K562 (cell line): ENCODE measurements at regions not wholly inside any gene's neighbourhood (a gene's known extent, or its start where the extent isn't known, plus 50 kb on each side); places are given as distances from the start of the nearest gene placed in this dataset.

Source experiments
- ATAC-seq: fragments of 200-7000 bp; cut with Tn5 transposase; 3 replicates; pipeline ENCODE4 v1.9.1; 2020; ENCODE audit warnings: moderate library complexity
- BruUV-seq: library from RNA; stranded (reverse); fragments of 400-500 nt; replicated peaks from 2 replicates; lab custom pipeline; 2021; lab: Mats Ljungman, UMichigan
- CTCF ChIA-PET: fragments of 300-600 bp; formaldehyde crosslinking; extraction: SDS; loops from one replicate; lab custom pipeline; 2021; ENCODE audit warnings: low intra/inter-chr PET ratio; lab: Yijun Ruan, JAX
- POLR2A ChIA-PET: fragments of 300-600, 350-650 bp; sonication (Branson Sonifier 250); formaldehyde crosslinking; extraction: SDS; loops from one replicate; lab custom pipeline; 2021; ENCODE audit warnings: antibody characterized with exemption, inconsistent platforms; lab: Yijun Ruan, JAX
- DNase-seq, 4 experiments: peaks; one replicate each; pipeline versions ENCODE4 v3.0.0 to v3.0.0-alpha.2; 2011 to 2018; ENCODE audit warnings: low spot score in 3 of 4, mixed read lengths in 3 of 4; ENCODE audit errors: extremely low read depth in 1 of 4
- FAIRE-seq: peaks from 2 replicates; lab custom pipeline; 2011; peaks lifted over from hg19 to GRCh38; lab: Jason Lieb, UNC
- H2AFZ ChIP-seq: 2 replicates; pipeline ENCODE4 v1.6.0; 2011; ENCODE audit warnings: low read depth, low read length, control low read depth, inconsistent platforms
- H3K27ac ChIP-seq: fragments of 200-600 bp; 3 replicates; pipeline ENCODE4 v1.8.0; 2011; ENCODE audit warnings: low read depth, mild to moderate bottlenecking, control low read depth, inconsistent platforms, low read length, moderate library complexity, mixed read lengths; ENCODE audit errors: extremely low read depth
- H3K27me3 ChIP-seq, 2 experiments: fragments of 300-600 bp in 1 of 2; 2 replicates in 1 of 2; 3 replicates in 1 of 2; pipeline versions ENCODE4 v1.6.0 to v1.8.0; 2011; ENCODE audit warnings: inconsistent platforms in 2 of 2, low read length in 2 of 2, mild to moderate bottlenecking in 1 of 2, mixed read lengths in 1 of 2, moderate library complexity in 1 of 2; ENCODE audit not compliant: control insufficient read depth in 2 of 2, insufficient read depth in 2 of 2
- H3K36me3 ChIP-seq: fragments of 300-600 bp; 3 replicates; pipeline ENCODE4 v1.8.0; 2011; ENCODE audit warnings: mild to moderate bottlenecking, low read length, inconsistent platforms; ENCODE audit not compliant: control insufficient read depth, insufficient read depth
- H3K4me1 ChIP-seq, 2 experiments: fragments of 200-600 bp in 1 of 2; replicated peaks in 1 of 2; 2 replicates in 1 of 2; 3 replicates in 1 of 2; pipeline versions ENCODE4 v1.5.1 to v1.8.0; 2011; ENCODE audit warnings: inconsistent platforms in 2 of 2, low read length in 2 of 2, mild to moderate bottlenecking in 1 of 2, mixed read lengths in 1 of 2, moderate library complexity in 1 of 2; ENCODE audit not compliant: control insufficient read depth in 2 of 2, insufficient read depth in 2 of 2
- H3K4me2 ChIP-seq: 2 replicates; pipeline ENCODE4 v1.6.1; 2011; ENCODE audit warnings: low read length, control low read depth, inconsistent platforms, mixed read lengths; ENCODE audit not compliant: insufficient read depth
- H3K4me3 ChIP-seq: fragments of 200-600 bp; sonication (generic), shearing (Covaris generic); 2 replicates; pipeline ENCODE4 v1.5.1; 2016; ENCODE audit warnings: control low read depth, inconsistent platforms
- H3K79me2 ChIP-seq: fragments of 200-600 bp; 3 replicates; pipeline ENCODE4 v1.8.0; 2011; ENCODE audit warnings: low read length, inconsistent platforms; ENCODE audit not compliant: control insufficient read depth, insufficient read depth
- H3K9ac ChIP-seq, 2 experiments: 2 replicates each; pipeline versions ENCODE4 v1.6.0 to v1.6.1; 2011; ENCODE audit warnings: low read depth in 2 of 2, low read length in 2 of 2, control low read depth in 1 of 2, inconsistent platforms in 1 of 2, mild to moderate bottlenecking in 1 of 2, mixed read lengths in 1 of 2; ENCODE audit not compliant: insufficient read depth in 1 of 2
- H3K9me1 ChIP-seq: one replicate; pipeline ENCODE4 v1.6.0; 2011; ENCODE audit warnings: inconsistent platforms, mild to moderate bottlenecking, low read length, moderate library complexity; ENCODE audit not compliant: control insufficient read depth, insufficient read depth
- H3K9me3 ChIP-seq: replicated peaks from 2 replicates; pipeline ENCODE4 v1.5.1; 2011; ENCODE audit warnings: low read depth, low read length, inconsistent platforms; ENCODE audit not compliant: control insufficient read depth, insufficient read depth
- H4K20me1 ChIP-seq: replicated peaks from 2 replicates; pipeline ENCODE4 v1.6.1; 2011; ENCODE audit warnings: low read length, inconsistent platforms, mixed read lengths; ENCODE audit not compliant: control insufficient read depth, insufficient read depth
- CHAMP1 ChIP-seq: fragments of 450-650 bp; IDR thresholded peaks from 2 replicates; pipeline ENCODE4 v1.6.1; 2016; ENCODE audit warnings: mild to moderate bottlenecking
- ETV5 ChIP-seq: sonication (generic); formaldehyde crosslinking; IDR thresholded peaks from 2 replicates; pipeline ENCODE4 v1.4.0; 2020; ENCODE audit warnings: low read depth, mild to moderate bottlenecking, missing genetic modification reagents
- HIVEP1 ChIP-seq: fragments of 250-450 bp; sonication (Bioruptor Pico); IDR thresholded peaks from 2 replicates; pipeline ENCODE4 v1.4.0; 2020; ENCODE audit warnings: mild to moderate bottlenecking
- MAZ ChIP-seq, 2 experiments: fragments of 450-650 bp in 1 of 2; sonication (generic) in 1 of 2; formaldehyde crosslinking; IDR thresholded peaks in 1 of 2; conservative IDR thresholded peaks in 1 of 2; 2 replicates each; pipeline versions ENCODE4 v1.4.0 to v1.5.0; 2020; ENCODE audit warnings: mild to moderate bottlenecking in 1 of 2, missing genetic modification reagents in 1 of 2
- SMAD2 ChIP-seq: fragments of 150-350 bp; IDR thresholded peaks from 2 replicates; pipeline ENCODE4 v1.6.1; 2014; ENCODE audit warnings: low read depth, mild to moderate bottlenecking, low read length
- ZKSCAN1 ChIP-seq: fragments of 150-350 bp; IDR thresholded peaks from 2 replicates; pipeline ENCODE4 v1.6.1; 2016; ENCODE audit warnings: low read depth, low read length
- ZNF589 ChIP-seq: fragments of 200-800 bp; sonication (Bioruptor generic); IDR thresholded peaks from 2 replicates; pipeline ENCODE4 v1.6.1; 2016; ENCODE audit warnings: low read depth, missing genetic modification characterization, missing compliant biosample characterization
- WGBS: fragments of 100-300 bp; shearing (Covaris generic); methylation state at CpG from one replicate; pipeline ENCODE4 v1.1.6; 2016; ENCODE audit warnings: low coverage, mixed read lengths; ENCODE audit not compliant: insufficient coverage; ENCODE audit errors: missing lambda C conversion rate; 5-methylcytosine and 5-hydroxymethylcytosine counted together
- in situ Hi-C: fragments of 300-500 bp; cut with MboI; formaldehyde crosslinking; loops from 4 replicates; pipeline ENCODE4 v1.15.0; 2018; ENCODE audit warnings: inconsistent platforms, mixed read lengths
- intact Hi-C: fragments of 100-400 bp; cut with micrococcal nuclease; formaldehyde crosslinking; loops from 2 replicates; pipeline ENCODE4 v1.14.2; 2022

- H2AFZ ChIP-seq, result no peak overlapping the region
These were observed 96.3 kb downstream of the PCDH1 start for GRCh38 chr5:141781910-141782309.

More at GRCh38 chr5:141781910-141782309, 96.3 kb downstream of the PCDH1 start:
- Histone ChIP-seq H3K27ac (no peak overlapping the region), H3K9ac (no peak overlapping the region), H3K9me1 (no peaks in the 10 kb centered on the region), H3K36me3 (no peaks in the 10 kb centered on the region), H3K4me1 (no peaks in the 10 kb centered on the region), H3K27me3 (peaks cover 8 to 48% of the 10 kb centered on the region in 2 experiments; a peak in 3 of 5 replicates), H3K4me2 (no peak overlapping the region), H3K9me3 (no peaks in the 10 kb centered on the region; the same call in 1 of the 2 replicates), H4K20me1 (peaks cover 3% of the 10 kb centered on the region; the same call in 1 of the 2 replicates), H3K4me3 (no peak overlapping the region), H3K79me2 (no peaks in the 10 kb centered on the region)
- BruUV-seq, result no TSS peak
- in situ Hi-C loops, result no loop called here
- CTCF ChIA-PET, result no interaction called here
- ATAC-seq (no peak), DNase-seq (no peak), FAIRE-seq (no peak)
- POLR2A ChIA-PET, result no interaction called here
- 5% methylated on average over 2 of the region's 2 CpGs for WGBS
- no peak for TF ChIP-seq ETV5
- TF ChIP-seq MAZ (CRISPR knock-in tag; conservative IDR thresholded peaks at IDR 0.05 in 1 of 2, IDR thresholded peaks at IDR 0.05 in 1 of 2), result no peak
- TF ChIP-seq CHAMP1, result no peak
- no peak for TF ChIP-seq HIVEP1
- TF ChIP-seq SMAD2, result no peak
- TF ChIP-seq ZKSCAN1, result peak; percentile 74
- no peak for TF ChIP-seq ZNF589 (CRISPR knock-in tag)
- intact Hi-C loops, result no loop called here
